ENCODE measurements at regions not wholly inside any gene's neighbourhood (a gene's known extent, or its start where the extent isn't known, plus 50 kb on each side); places are given as distances from the start of the nearest gene placed in this dataset.
A peak's percentile ranks its signal among the peaks of the same experiment; 100 is the strongest.
"Not testable (repeated sequence)": the region's sequence is repeated elsewhere in the genome, so short reads cannot be mapped to it uniquely, and the experiment has no call there.

DNA sequence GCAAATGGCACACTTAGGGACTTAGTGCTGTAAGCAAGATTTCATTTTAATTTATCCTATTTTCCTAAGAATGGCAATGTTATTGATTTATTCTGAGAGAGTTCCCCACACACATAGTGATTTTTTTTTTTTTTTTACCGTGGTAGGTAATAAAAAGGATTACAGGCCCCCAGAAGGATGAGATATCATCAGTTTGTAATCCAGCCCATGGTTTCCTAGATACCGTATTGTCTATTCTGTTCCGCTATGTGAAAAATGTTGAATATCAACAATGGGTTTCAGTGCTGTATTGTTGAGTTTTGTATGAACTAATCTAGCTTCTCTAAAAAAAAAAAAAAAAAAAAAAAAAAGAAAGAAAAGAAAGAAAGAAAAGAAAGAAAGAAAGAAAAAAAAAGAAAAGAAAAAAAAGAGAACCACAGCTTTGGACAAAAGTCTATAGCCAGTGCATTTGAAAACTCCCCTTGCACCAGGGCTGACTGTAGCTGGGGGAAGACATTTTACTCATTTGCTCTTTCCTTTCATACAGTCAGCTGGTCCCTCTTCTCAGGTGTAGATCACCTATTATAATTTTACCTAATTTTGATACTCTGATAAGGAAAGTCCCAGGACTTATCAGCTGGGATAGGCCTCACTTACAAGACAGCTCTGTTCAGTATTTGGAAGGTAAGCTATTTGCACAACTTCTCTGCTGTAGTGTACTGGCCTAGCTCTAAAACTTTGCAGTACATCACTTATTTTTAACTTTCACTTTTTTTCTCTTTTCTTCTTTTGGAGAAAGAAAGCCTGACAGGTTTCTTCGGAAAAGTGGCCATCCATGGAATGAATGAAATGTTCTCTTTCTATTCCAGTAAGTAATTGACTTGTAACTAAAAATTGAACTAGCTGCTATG, 101.4 kb upstream of the SOX2 start:
- no peak overlapping the region for H3K4me3 ChIP-seq (ENCODE audit: low read depth, low read length)
- DNase-seq (ENCODE audit: low read depth): no peak

DNA sequence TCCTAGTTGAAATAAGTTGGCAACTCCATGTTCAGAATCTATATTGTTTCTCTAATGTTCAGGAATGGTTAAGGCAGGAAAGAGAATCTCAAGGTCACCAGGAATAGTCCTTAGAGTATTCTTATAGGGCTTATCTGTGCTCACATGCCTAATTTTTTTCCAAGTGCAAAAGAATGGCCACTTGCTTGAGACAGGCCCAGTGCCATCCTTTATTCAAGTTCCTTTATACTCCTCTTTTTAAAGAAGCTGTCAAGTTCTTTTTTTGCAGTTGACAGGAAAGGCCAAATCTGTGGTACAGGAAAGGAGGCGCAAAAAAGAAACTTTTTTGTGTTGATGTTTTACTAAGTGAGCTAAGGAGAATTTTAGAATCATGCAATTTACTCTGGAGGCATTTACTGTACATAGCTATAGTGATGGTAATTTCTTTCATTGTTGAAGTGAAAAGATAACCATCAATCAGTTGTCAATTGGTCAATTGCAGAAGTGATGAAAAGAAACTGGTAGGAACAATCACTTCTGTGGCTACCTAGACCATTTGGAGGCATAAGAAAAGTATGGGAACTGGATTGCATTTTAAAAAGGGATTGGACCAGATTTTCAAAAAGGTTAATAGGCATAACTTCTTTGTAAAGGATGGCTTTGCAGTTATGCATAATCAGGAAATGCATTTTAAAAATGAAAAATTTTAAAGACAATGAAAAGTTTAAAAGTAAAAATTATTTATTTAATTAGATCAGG, 102.5 kb upstream of the SOX2 start:
- DNase-seq (ENCODE audit: low read depth): no peak
- H3K4me3 ChIP-seq (ENCODE audit: low read depth, low read length): no peak overlapping the region

DNA sequence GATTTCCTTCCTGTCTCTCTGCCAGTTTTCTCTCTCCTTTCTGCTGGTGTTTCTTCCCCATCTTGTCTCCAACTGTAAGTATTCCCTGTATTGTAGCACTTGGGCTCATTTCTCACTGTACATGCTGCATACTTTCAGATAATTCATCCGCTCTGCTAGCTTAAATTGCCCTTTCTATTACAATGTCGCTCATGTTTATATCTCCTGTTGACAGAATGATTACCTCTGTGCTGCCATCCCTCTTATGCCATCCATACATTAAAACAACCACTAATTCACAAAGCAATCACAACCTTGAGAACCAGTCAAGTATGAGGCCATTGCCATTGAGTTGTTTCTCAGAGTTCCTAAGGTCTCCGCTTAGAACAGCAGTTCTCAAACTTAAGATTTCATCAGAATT, 107.5 kb upstream of the SOX2 start:
- DNase-seq (ENCODE audit: low read depth): no peak
- no peak overlapping the region for H3K4me3 ChIP-seq (ENCODE audit: low read depth, low read length)

DNA sequence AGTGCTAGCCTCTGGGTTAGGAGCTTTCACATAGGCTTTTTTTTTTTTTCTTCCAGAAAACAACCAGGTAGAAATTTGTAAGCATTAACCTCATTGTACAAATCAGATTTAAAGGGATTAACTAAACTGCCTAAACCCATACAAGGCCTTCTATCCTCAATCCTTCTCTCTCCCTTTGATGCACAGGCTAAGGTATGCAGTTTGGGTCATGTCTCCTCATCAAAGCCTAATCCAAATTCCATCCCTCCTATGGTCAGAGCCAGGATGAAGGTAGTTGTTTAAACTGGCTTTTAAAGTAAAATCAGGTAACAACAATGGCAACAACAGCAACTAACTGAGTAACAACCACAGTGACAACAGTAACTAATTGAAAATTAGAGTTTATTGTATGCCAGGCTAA, 115.6 kb upstream of the SOX2 start:
- no peak overlapping the region for H3K4me3 ChIP-seq (ENCODE audit: low read depth, low read length)
- DNase-seq (ENCODE audit: low read depth): no peak

DNA sequence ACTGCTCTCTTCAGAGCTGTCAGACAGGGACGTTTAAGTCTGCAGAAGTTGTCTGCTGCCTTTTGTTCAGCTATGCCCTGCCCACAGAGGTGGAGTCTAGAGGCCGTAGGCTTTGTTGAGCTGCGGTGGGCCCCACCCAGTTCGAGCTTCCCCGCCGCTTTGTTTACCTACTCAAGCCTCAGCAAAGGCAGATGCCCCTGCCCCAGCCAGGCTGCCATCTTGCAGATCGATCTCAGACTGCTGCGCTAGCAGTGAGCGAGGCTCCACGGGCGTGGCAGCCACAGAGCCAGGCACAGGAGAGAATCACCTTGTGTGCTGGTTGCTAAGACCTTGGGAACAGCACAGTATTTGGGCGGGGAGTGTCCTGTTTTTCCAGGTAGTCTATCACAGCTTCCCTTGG, 120.8 kb upstream of the SOX2 start:
- not testable (repeated sequence) for H3K4me3 ChIP-seq (ENCODE audit: low read depth, low read length); DNase-seq (ENCODE audit: low read depth)

DNA sequence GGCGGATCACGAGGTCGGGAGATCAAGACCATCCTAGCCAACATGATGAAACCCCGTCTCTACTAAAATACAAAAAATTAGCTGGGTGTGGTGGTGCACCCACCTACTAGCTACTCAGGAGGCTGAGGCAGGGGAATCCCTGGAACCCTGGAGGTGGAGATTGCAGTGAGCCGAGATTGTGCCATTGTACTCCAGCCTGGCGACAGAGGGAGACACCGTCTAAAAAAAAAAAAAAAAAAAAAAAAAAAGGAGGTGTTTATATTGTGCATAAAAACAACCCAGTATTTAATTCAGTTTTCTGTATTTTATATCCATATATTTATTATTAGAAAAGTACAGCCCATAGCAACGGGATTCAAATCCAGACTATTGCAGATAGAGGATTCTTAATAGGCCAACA, 129.1 kb upstream of the SOX2 start:
- DNase-seq (ENCODE audit: low read depth): no peak
- H3K4me3 ChIP-seq (ENCODE audit: low read depth, low read length): no peak overlapping the region

DNA sequence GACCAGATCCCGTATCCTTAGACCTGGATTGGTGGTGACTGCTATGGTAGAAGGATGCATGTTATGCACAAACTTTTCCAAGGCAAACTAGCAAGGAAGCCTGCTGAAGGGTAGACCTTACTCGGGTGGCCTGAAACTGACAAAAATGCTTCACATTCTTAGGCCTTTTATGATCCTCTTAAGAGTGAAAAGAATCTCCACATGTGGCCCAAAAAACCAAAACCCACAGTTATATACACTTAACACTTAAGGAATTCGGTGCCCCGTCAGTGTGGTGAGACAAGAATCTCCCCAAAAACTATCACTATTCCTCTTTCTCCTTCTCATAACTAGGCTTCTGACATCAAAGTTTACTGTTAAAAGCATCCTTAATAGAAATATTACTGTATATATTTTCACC, 130.1 kb upstream of the SOX2 start:
- H3K4me3 ChIP-seq (ENCODE audit: low read depth, low read length): no peak overlapping the region
- no peak for DNase-seq (ENCODE audit: low read depth)

DNA sequence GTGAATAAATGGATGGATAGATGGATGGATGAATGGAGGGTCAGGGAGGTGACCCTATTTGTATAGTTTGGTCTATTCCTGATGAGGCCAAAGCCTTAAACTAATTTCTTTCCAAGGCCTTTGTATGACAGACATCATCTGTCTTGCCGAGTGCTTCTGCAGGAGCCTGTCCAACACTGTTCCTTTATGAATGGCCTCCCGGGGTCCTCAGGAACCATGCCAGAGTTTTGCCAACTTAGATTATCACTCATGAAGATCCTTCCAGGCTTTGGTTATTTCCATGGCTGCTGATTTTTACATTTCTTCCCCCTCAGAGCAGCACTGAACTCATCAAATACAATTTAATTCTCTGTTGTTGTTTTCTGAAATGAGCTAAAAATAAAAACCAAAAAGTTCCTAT, 133.0 kb upstream of the SOX2 start:
- no peak overlapping the region for H3K4me3 ChIP-seq (ENCODE audit: low read depth, low read length)
- DNase-seq (ENCODE audit: low read depth): no peak

DNA sequence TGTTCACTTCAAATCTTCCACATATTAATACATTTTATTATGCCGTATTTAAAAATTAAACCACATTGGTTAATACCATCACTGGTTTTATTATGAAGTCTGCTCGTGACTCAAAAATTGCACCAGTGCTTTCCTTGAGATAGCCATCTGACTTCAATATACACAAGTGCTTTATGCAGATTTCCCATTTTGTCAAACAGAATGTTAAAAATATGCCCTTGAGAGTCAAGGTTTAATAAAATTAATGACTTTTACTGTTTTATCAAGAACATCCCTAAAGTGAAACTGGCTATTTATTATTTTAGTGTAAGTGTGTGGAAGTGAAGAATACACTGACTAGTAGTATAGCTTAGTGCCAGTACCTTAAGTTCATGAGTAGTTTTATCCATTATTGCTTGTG, 139.3 kb upstream of the SOX2 start:
- H3K4me3 ChIP-seq (ENCODE audit: low read depth, low read length): no peak overlapping the region
- DNase-seq (ENCODE audit: low read depth): no peak

DNA sequence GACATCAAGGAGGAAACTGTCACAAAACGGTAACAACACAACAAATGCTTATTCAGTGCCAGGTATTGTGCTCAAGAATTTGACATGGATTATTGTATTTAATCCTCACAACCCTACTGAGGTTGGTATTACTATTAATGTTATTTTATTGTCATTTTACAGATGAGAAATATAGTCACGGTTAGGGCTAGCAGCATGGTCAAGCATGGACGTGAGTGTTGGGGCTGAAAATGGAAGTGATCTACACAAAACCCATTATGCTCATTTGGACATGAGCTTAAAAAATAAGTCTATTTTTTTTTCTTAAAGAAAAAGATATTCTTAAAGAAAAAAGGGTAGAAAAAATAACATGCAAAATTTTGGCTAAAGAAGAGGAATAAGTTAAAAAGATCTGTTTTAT, 141.3 kb upstream of the SOX2 start:
- no peak for DNase-seq (ENCODE audit: low read depth)
- H3K4me3 ChIP-seq (ENCODE audit: low read depth, low read length): no peak overlapping the region

DNA sequence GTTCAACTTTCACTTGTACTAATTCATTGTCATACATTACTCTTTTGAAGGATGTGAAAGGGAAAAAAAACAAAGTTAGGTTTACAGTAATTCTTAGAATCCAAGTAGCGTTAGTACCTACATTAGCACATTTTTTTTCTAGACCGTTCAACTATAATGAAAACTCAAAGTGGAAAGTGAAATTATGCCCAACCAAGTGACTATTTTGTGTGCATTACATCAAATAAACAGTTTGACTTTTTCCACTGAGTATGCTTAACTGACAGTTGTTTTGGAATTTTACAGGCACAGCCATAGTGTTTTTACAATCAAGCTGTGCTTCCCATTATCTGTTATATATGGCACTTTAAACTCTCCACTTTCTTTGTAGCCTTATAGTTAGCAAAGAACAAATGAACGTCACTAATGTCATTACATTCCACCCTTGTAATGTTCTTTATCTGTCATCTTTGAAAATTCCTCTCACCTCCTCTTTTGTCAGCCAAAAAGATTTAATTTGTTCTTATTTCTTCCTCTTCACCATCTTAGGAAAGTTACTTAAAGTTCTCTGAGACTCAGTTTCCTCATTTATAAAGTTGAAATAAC, 142.3 kb upstream of the SOX2 start:
- H3K4me3 ChIP-seq (ENCODE audit: low read depth, low read length): no peak overlapping the region
- no peak for DNase-seq (ENCODE audit: low read depth)

DNA sequence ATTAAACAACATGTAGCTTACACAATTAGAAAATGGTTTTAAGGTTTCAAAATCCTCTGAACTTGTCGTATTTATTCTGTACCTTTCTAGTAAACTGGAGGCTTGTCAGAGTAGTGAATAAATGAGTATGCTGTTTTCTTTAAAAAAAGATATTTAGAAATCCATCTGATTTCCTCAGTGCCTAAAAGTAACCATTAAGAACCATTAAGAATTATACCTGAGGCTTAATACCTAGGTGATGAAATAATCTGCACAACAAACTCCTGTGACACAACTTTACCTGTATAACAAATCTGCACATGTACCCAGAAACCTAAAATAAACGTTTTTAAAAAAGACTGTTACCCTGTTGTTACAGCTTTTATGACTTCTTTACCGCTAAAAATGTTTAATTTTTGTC, 143.0 kb upstream of the SOX2 start:
- DNase-seq (ENCODE audit: low read depth): no peak
- H3K4me3 ChIP-seq (ENCODE audit: low read depth, low read length): no peak overlapping the region

DNA sequence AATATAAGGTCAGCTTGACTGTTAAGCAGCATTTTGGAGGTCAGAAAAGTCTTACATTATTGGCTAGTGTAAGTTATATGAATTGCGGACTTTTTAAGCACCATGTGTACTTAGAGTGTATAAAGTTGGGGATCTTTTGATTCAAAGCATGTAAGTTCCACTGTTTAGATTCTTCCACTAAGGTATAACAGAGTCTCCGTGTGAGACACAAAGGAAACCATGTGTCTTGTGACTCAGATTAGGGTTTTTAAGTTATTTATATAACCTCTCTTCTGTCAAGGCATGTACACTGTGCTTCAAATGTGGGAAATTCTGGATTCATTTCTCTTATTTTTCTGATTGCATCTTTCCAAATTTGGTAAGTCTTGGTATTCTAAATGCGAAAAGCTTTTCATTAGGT, 143.5 kb upstream of the SOX2 start:
- no peak for DNase-seq (ENCODE audit: low read depth)

DNA sequence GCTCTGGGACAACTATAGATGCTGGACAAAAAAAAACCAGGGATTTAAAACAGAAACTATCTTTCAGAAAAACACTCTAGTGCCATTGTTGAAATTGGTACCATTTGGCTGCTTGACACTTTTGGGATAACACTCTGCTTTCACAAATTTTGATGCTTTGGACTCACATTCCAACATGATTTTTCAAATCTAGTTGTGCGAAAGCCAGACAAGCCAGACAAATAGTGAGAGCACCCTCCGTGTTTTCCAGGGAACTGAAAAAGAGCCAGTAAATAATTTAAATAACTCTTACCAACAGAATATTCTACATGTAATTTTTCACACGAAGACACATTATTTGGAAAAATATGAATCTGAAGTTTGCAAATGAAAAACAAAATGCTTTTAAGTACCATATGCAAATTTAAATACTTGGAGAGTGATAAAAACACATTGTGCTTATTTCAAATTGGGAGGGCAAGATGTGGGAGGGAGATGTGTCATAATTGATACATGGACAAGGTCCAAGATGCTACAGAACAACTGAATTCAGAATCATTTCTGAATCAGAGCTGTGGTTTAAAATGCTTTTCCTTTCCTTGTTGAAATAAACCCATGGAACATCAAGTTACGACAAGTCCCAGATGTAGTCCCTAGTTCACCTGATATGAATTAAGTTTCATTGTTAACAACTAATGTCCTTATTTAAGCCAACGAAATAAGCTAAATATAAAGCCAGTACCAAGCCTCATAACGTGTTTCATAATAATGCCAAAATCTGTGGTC, 144.2 kb upstream of the SOX2 start:
- DNase-seq (ENCODE audit: low read depth): peak; percentile 35
- no peak overlapping the region for H3K4me3 ChIP-seq (ENCODE audit: low read depth, low read length)

More for the DNA sequence above, 143.5 kb upstream of the SOX2 start:
- H3K4me3 ChIP-seq (ENCODE audit: low read depth, low read length): no peak overlapping the region

DNA sequence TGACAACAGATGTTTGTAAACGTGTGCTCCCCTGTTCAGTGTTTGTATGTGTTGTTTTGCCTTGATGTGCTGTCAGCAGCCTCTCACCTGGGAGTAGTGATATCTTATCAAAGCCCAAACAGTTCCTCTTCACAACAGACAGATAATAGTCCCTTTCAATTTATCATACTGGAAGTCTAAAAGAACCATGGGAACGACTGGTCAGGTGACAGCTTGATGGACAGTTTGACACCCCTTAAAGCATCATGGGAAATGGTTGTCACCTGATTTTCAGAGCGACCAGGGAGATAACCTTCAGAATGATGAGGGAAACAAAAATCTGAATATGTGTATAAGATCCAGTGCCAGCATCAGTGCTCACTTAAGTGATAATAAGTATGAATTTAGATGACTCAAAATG, 146.3 kb upstream of the SOX2 start:
- H3K4me3 ChIP-seq (ENCODE audit: low read depth, low read length): no peak overlapping the region
- no peak for DNase-seq (ENCODE audit: low read depth)

DNA sequence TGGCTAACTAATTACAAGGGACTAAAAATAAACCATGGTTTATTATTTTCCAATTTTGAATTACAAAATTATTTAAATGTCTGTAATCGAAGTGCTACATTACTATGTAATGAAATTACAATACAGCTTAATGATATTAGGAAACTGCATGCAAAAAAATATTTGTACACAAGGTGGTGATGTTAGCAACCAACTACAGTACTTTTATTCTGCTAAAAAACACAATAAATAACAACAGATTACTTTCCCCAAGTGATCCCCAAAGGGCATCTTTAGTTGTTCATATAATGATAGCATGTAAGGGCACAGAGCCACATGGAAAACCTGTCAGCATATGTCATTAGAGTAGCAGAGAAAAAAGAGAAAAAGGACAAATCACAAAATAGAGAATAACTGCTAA, 147.5 kb upstream of the SOX2 start:
- no peak for DNase-seq (ENCODE audit: low read depth)

DNA sequence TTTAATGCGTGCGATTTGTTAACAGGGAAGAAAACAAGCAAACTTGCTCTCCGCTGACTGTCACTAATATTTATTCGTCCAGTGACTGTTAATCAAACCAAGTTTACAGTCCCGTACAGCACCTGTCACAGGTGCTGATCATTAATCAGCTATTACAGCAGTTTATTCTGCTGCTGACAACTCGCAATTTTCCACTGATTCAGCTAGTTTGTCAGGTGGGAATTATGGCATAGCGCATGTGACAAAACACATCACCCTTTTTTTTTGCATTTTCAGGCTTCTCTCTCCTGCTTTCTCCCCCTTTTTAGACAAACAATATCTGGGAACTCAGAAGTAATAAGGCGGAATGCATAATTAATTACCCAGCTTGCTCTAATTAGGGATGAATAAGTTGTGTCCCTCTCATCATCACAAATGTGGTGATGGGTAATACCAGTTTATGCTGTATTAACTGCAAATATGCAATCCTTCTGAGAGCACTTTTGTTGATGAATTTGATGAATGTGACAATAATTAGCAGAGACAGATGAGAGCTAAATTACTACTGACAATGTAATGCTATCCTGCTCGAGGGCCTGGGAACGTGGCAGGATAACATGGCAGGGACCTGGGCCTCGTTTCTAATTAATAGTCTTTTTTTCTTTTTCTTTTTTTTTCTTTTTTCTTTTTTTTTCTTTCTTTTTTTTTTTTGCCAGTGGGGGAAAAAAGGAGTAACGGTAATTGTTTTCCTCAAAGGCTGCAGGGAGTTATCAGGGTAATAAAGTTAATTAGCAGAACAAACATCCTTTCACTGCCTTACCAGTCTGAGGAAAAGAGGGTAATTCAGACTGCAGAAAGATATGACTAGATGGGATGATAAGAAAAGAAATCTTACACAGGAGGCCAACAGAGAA, 150.3 kb upstream of the SOX2 start:
- DNase-seq (ENCODE audit: low read depth): no peak
- no peak overlapping the region for H3K4me3 ChIP-seq (ENCODE audit: low read depth, low read length)

More for the DNA sequence above, 147.5 kb upstream of the SOX2 start:
- no peak overlapping the region for H3K4me3 ChIP-seq (ENCODE audit: low read depth, low read length)

DNA sequence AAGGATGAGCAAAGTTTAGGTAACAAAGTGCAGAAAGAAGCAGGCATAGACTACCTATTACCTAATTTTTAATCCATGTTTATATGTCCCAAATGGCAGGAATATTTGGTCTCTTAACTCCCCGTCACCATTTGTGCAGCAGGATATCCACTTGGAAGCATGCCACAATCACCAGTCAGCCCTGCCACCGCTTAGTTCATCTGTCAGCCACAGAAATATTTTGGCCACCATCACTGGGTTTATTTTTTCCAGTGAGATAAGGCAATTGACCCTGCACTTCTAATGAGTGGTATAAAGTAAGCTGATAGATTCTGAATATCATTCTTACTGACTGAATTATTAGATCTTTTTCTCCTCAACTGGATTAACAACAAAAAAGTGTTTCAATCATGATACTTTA, 152.9 kb upstream of the SOX2 start:
- no peak overlapping the region for H3K4me3 ChIP-seq (ENCODE audit: low read depth, low read length)
- DNase-seq (ENCODE audit: low read depth): no peak

DNA sequence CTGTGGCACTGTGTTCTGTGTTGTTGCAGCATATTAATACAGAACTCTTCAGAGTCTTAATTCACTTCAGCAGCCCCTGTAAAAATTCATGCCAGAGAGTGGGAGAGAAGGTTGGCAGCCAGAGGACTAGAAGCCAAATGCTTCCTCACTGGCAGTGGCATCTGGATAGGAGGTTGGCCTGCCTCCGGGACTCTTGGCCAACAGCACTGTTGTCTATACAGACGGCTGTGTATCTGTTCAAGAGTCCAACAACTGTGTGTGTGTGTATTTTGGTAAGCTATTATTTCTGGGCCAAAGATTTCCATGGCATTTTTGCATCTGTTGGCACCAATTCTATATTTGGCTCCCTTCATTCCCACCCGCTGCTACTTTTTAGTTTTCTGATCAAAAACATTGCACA, 156.0 kb upstream of the SOX2 start:
- no peak for DNase-seq (ENCODE audit: low read depth)
- no peak overlapping the region for H3K4me3 ChIP-seq (ENCODE audit: low read depth, low read length)
